Ascending aorta (tissue), 2 donors: ENCODE measurements at regions not wholly inside any gene's neighbourhood (a gene's known extent, or its start where the extent isn't known, plus 50 kb on each side); places are given as distances from the start of the nearest gene placed in this dataset.
"Not testable (repeated sequence)": the region's sequence is repeated elsewhere in the genome, so short reads cannot be mapped to it uniquely, and the experiment has no call there.

Experiments
- DNase-seq, 2 donors: peaks; one replicate each; pipeline ENCODE4 v3.0.0-alpha.2; 2019; ENCODE audit warnings: low spot score in 2 of 2
- H3K27ac ChIP-seq, 2 donors: fragments of 200-600 bp; sonication (generic); one replicate each; pipeline ENCODE4 v1.5.1; 2016 to 2017; ENCODE audit warnings: mild to moderate bottlenecking in 1 of 2
- H3K27me3 ChIP-seq: fragments of 200-600 bp; sonication (generic); one replicate; pipeline ENCODE4 v1.5.1; 2017
- H3K36me3 ChIP-seq, 2 donors: fragments of 200-600 bp; sonication (generic); one replicate each; pipeline ENCODE4 v1.5.1; 2016
- H3K4me1 ChIP-seq, 2 donors: fragments of 200-600 bp; sonication (generic); one replicate each; pipeline ENCODE4 v1.5.1; 2016 to 2017; ENCODE audit warnings: mild to moderate bottlenecking in 1 of 2
- H3K4me3 ChIP-seq, 2 donors: fragments of 200-600 bp; sonication (generic); one replicate each; pipeline ENCODE4 v1.5.1; 2016 to 2017; ENCODE audit warnings: mild to moderate bottlenecking in 1 of 2
- H3K9me3 ChIP-seq, 2 donors: fragments of 200-600 bp; sonication (generic); one replicate each; pipeline ENCODE4 v1.5.1; 2016
- intact Hi-C: fragments of 100-400 bp; cut with DNase I; formaldehyde crosslinking; loops from one replicate; pipeline ENCODE4 v1.15.1; 2023
- TF ChIP-seq, protein P1 (sequence below), 3 experiments: fragments of 200-600 bp in 2 of 3; fragments of 450-650 bp in 1 of 3; sonication (generic) in 2 of 3; IDR thresholded peaks; one replicate each; pipeline ENCODE4 v1.5.1; 2016 to 2019; ENCODE audit warnings: antibody characterized with exemption in 3 of 3, mild to moderate bottlenecking in 1 of 3, moderate library complexity in 1 of 3

GRCh38 chr10:64867501-64867962 is 1346.3 kb downstream of the REEP3 start:
- intact Hi-C loops: no loop called here

DNA sequence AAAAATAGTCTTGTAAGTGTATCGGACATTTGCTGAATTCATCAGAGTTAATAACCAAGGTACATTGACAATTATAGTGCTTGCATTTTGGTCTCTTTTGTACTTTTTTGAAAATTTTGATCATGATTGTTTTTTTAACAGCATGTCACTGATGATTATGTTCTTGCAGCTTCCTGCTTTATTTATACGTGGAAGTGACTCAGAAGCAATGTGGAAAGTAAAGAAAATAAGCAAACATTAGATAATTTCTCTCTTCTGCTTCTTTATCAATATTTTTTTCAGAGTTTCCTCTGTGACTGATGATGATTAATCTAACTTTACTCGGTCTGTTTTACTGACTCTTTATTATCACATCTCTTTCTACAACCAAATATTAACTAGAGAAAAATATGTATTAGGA is 1351.9 kb downstream of the REEP3 start:
- intact Hi-C loops: no loop called here
- Histone ChIP-seq H3K36me3 (no peaks in the 10 kb centered on the region), H3K4me3 (no peak overlapping the region), H3K9me3 (no peaks in the 10 kb centered on the region), H3K27ac (no peak overlapping the region), H3K4me1 (no peaks in the 10 kb centered on the region), H3K27me3 (no peaks in the 10 kb centered on the region)
- no peak for DNase-seq
- TF ChIP-seq, protein P1, sequence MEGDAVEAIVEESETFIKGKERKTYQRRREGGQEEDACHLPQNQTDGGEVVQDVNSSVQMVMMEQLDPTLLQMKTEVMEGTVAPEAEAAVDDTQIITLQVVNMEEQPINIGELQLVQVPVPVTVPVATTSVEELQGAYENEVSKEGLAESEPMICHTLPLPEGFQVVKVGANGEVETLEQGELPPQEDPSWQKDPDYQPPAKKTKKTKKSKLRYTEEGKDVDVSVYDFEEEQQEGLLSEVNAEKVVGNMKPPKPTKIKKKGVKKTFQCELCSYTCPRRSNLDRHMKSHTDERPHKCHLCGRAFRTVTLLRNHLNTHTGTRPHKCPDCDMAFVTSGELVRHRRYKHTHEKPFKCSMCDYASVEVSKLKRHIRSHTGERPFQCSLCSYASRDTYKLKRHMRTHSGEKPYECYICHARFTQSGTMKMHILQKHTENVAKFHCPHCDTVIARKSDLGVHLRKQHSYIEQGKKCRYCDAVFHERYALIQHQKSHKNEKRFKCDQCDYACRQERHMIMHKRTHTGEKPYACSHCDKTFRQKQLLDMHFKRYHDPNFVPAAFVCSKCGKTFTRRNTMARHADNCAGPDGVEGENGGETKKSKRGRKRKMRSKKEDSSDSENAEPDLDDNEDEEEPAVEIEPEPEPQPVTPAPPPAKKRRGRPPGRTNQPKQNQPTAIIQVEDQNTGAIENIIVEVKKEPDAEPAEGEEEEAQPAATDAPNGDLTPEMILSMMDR (IDR thresholded peaks at IDR 0.05): no peak

More at GRCh38 chr10:64867501-64867962, 1346.3 kb downstream of the REEP3 start:
- Histone ChIP-seq H3K36me3 (no peaks in the 10 kb centered on the region), H3K27me3 (no peaks in the 10 kb centered on the region), H3K27ac (no peak overlapping the region), H3K4me3 (no peak overlapping the region), H3K9me3 (no peaks in the 10 kb centered on the region), H3K4me1 (no peaks in the 10 kb centered on the region)
- DNase-seq: no peak
- TF ChIP-seq, protein P1 (IDR thresholded peaks at IDR 0.05): no peak

DNA sequence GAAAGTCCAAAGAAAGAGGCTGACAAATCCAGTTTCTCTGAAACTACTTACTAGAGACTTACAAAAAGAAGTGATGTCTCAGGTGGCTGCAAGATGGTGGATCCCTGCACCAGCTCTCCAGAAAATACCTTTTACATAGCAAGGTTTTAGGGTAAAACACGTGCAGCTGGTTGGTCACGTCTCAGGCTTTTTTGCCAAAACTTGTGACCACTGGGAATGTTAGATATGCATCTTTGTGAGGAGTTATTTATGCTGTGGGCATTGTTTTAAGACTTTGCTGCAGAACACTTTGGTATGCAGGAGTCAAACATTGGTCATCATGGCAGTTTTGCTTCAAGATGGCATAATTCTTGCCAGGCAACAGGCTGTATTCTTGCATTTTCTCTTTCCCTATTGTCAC is 1352.8 kb downstream of the REEP3 start:
- intact Hi-C loops: no loop called here
- no peaks in the 10 kb centered on the region for H3K4me1 ChIP-seq
- H3K27ac ChIP-seq: no peak overlapping the region
- TF ChIP-seq, protein P1 (IDR thresholded peaks at IDR 0.05): no peak
- H3K9me3 ChIP-seq: no peaks in the 10 kb centered on the region
- DNase-seq: no peak
- no peak overlapping the region for H3K4me3 ChIP-seq
- H3K27me3 ChIP-seq: no peaks in the 10 kb centered on the region
- no peaks in the 10 kb centered on the region for H3K36me3 ChIP-seq

GRCh38 chr10:64880546-64880945 is 1359.3 kb downstream of the REEP3 start:
- no peak overlapping the region for H3K4me3 ChIP-seq
- TF ChIP-seq, protein P1 (IDR thresholded peaks at IDR 0.05): no peak
- no peaks in the 10 kb centered on the region for H3K9me3 ChIP-seq
- no peaks in the 10 kb centered on the region for H3K27me3 ChIP-seq
- intact Hi-C loops: no loop called here
- H3K36me3 ChIP-seq: no peaks in the 10 kb centered on the region
- no peaks in the 10 kb centered on the region for H3K4me1 ChIP-seq
- no peak overlapping the region for H3K27ac ChIP-seq
- no peak for DNase-seq

DNA sequence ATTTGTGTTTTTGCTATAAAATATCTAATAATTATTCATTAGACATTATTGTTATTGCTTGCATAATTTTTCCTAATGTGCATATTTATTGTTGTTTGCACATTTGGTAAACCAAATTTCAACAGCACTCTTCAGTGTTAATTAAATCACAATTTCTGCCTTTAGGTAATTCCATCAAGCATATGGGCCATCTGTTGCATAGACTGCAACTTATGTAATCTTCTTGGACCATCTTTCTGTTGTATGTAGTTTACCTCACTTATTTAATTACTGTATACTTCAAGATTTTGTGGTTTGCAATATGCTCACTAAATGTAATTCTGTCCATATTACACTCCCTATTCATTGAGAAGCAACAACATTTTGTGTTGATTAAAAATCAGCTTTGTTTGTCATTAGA is 1360.1 kb downstream of the REEP3 start:
- DNase-seq: no peak
- no peak overlapping the region for H3K4me3 ChIP-seq
- TF ChIP-seq, protein P1 (IDR thresholded peaks at IDR 0.05): no peak
- no peaks in the 10 kb centered on the region for H3K36me3 ChIP-seq
- no peak overlapping the region for H3K27ac ChIP-seq
- H3K4me1 ChIP-seq: no peaks in the 10 kb centered on the region
- H3K27me3 ChIP-seq: no peaks in the 10 kb centered on the region
- H3K9me3 ChIP-seq: no peaks in the 10 kb centered on the region
- intact Hi-C loops: no loop called here

GRCh38 chr10:64896582-64896981 is 1375.4 kb downstream of the REEP3 start:
- no peak overlapping the region for H3K27ac ChIP-seq
- no peaks in the 10 kb centered on the region for H3K27me3 ChIP-seq
- no peak overlapping the region for H3K4me3 ChIP-seq
- no peaks in the 10 kb centered on the region for H3K36me3 ChIP-seq
- intact Hi-C loops: no loop called here
- peaks cover 0 to 7% of the 10 kb centered on the region in 2 donors for H3K9me3 ChIP-seq
- no peak for DNase-seq
- TF ChIP-seq, protein P1 (IDR thresholded peaks at IDR 0.05): no peak
- H3K4me1 ChIP-seq: no peaks in the 10 kb centered on the region

GRCh38 chr10:64906311-64906710 is 1385.1 kb downstream of the REEP3 start:
- H3K9me3 ChIP-seq, H3K4me3 ChIP-seq, H3K4me1 ChIP-seq, H3K27ac ChIP-seq, H3K27me3 ChIP-seq, intact Hi-C loops, H3K36me3 ChIP-seq, DNase-seq: not testable (repeated sequence)

DNA sequence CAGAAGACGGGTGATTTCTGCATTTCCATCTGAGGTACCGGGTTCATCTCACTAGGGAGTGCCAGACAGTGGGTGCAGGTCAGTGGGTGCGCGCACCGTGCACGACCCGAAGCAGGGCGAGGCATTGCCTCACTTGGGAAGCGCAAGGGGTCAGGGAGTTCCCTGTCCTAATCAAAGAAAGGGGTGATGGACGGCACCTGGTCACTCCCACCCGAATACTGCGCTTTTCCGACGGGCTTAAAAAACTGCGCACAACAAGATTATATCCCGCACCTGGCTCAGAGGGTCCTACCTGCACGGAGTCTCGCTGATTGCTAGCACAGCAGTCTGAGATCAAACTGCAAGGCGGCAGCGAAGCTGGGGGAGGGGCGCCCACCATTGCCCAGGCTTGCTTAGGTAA is 1403.1 kb downstream of the REEP3 start:
- H3K36me3 ChIP-seq, intact Hi-C loops, H3K27me3 ChIP-seq, H3K9me3 ChIP-seq, H3K27ac ChIP-seq, DNase-seq, H3K4me1 ChIP-seq, H3K4me3 ChIP-seq: not testable (repeated sequence)
